ENCODE measurements at regions not wholly inside any gene's neighbourhood (a gene's known extent, or its start where the extent isn't known, plus 50 kb on each side); places are given as distances from the start of the nearest gene placed in this dataset.
"Not testable (repeated sequence)": the region's sequence is repeated elsewhere in the genome, so short reads cannot be mapped to it uniquely, and the experiment has no call there.

DNA sequence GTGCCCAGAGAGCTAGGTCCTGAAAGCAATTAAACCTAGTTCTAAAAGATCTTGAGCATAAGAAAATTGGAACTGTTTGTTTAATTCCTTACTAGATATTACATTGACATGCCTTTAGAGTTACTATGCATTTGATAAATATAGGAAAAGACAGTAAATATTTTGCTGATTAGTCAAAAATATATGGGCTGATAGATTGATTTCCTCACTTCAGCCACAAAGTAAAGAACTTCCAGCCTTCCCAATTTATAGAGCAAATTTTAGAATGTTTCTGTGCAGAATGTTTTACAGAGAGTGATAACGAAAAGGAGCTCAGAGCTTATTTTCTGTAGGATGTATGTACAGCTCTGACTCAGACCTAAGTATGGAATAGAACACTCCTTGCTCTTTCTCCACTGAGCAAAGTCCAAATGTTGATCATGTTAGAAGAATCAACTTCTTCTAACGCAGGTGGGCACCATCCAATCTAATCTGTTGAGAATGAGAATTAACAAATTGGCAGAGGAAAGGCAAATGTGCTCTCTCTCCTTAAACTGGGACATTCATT is 72.9 kb upstream of the PAM start:
- H3K4me3 ChIP-seq (ENCODE audit: low read length): no peak overlapping the region
- H3K9me2 ChIP-seq (ENCODE audit: insufficient read depth, low read length): no peaks in the 10 kb centered on the region
- no peaks in the 10 kb centered on the region for H3F3A ChIP-seq (ENCODE audit: insufficient read depth, low read length, poor library complexity, severe bottlenecking)
- H3K4me2 ChIP-seq (ENCODE audit: low read length): no peak overlapping the region
- TF ChIP-seq RAD21 (conservative IDR thresholded peaks at IDR 0.05) (no peak), MXI1 (conservative IDR thresholded peaks at IDR 0.05; ENCODE audit: poor library complexity, severe bottlenecking) (no peak), EZH2 (IDR thresholded peaks at IDR 0.05; ENCODE audit: borderline replicate concordance, insufficient read depth, low read length, poor library complexity, severe bottlenecking) (no peak)
- H3K79me2 ChIP-seq (replicated peaks; ENCODE audit: insufficient read depth, low read length): no peaks in the 10 kb centered on the region
- no peak overlapping the region for H3K9ac ChIP-seq (ENCODE audit: low read length)
- no peak overlapping the region for H2AFZ ChIP-seq (ENCODE audit: low read depth, low read length)
- no peaks in the 10 kb centered on the region for H3K9me3 ChIP-seq (ENCODE audit: low read length)
- H3K36me3 ChIP-seq (ENCODE audit: insufficient read depth, low read length): no peaks in the 10 kb centered on the region
- peak overlapping the region; percentile 19 for H3K27ac ChIP-seq (ENCODE audit: low read length)
- H4K20me1 ChIP-seq (ENCODE audit: insufficient read depth): no peaks in the 10 kb centered on the region
- no peaks in the 10 kb centered on the region for H3K27me3 ChIP-seq (ENCODE audit: insufficient read depth, low read depth, low read length)

DNA sequence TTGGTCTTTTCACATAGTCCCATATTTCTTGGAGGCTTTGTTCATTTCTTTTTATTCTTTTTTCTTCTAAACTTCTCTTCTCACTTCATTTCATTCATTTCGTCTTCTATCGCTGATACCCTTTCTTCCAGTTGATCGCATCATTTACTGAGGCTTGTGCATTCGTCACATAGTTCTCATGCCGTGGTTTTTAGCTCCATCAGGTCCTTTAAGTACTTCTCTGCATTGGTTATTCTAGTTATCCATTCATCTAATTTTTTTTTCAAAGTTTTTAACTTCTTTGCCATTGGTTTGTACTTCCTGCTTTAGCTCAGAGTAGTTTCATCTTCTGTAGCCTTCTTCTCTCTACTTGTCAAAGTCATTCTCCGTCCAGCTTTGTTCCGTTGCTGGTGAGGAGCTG is 67.0 kb upstream of the PAM start:
- not testable (repeated sequence) for H3K4me2 ChIP-seq (ENCODE audit: low read length); H3K79me2 ChIP-seq (replicated peaks; ENCODE audit: insufficient read depth, low read length); H3K27ac ChIP-seq (ENCODE audit: low read length); H2AFZ ChIP-seq (ENCODE audit: low read depth, low read length); H3K9me3 ChIP-seq (ENCODE audit: low read length); H4K20me1 ChIP-seq (ENCODE audit: insufficient read depth); H3K4me3 ChIP-seq (ENCODE audit: low read length); H3K36me3 ChIP-seq (ENCODE audit: insufficient read depth, low read length); H3F3A ChIP-seq (ENCODE audit: insufficient read depth, low read length, poor library complexity, severe bottlenecking); H3K9ac ChIP-seq (ENCODE audit: low read length); H3K27me3 ChIP-seq (ENCODE audit: insufficient read depth, low read depth, low read length); H3K9me2 ChIP-seq (ENCODE audit: insufficient read depth, low read length)

DNA sequence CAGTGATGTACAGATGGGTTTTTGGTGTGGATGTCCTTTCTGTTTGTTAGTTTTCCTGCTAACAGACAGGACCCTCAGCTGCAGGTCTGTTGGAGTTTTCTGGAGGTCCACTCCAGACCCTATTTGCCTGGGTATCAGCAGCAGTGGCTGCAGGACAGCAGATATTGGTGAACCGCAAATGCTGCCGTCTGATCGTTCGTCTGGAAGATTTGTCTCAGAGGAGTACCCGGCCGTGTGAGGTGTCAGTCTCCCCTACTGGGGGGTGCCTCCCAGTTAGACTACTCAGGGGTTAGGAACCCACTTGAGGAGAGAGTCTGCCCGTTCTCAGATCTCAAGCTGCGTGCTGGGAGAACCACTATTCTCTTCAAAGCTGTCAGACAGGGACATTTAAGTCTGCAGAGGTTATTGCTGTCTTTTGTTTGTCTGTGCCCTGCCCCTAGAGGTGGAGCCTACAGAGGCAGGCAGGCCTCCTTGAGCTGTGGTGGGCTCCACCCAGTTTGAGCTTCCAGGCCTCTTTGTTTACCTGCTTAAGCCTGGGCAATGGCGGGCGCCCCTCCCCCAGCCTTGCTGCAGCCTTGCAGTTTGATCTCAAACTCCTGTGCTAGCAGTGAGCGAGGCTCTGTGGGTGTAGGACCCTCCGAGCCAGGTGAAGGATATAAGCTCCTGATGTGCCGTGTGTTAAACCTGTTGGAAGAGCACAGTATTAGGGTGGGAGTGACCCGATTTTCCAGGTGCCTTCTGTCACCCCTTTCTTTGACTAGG is 66.3 kb upstream of the PAM start:
- not testable (repeated sequence) for H3K4me3 ChIP-seq (ENCODE audit: low read length); H4K20me1 ChIP-seq (ENCODE audit: insufficient read depth)

DNA sequence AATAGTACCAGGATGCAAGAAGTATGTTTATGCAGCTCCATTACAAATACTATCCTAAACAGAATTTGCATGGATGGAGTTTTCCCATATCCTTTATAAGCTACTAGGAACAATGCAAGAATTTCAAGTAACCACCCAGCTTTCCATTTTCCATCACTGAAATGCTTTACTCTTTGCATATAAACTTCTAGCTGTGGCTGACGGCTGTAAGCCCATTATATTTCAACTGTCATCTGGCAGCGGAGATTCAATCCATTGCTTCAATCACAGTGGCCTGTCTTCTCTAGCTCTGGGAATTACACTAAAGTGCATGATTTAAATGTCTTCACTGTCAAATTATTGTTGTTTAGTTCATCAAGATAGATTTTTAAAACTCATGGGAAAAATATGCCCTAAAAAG is 64.2 kb upstream of the PAM start:
- Histone ChIP-seq H3F3A (ENCODE audit: insufficient read depth, low read length, poor library complexity, severe bottlenecking) (no peaks in the 10 kb centered on the region), H3K9me2 (ENCODE audit: insufficient read depth, low read length) (no peaks in the 10 kb centered on the region), H3K9ac (ENCODE audit: low read length) (no peak overlapping the region), H3K27me3 (ENCODE audit: insufficient read depth, low read depth, low read length) (no peaks in the 10 kb centered on the region), H3K4me2 (ENCODE audit: low read length) (no peak overlapping the region), H3K79me2 (replicated peaks; ENCODE audit: insufficient read depth, low read length) (no peaks in the 10 kb centered on the region), H3K9me3 (ENCODE audit: low read length) (no peaks in the 10 kb centered on the region), H3K27ac (ENCODE audit: low read length) (peak overlapping the region; percentile 48), H4K20me1 (ENCODE audit: insufficient read depth) (no peaks in the 10 kb centered on the region), H3K36me3 (ENCODE audit: insufficient read depth, low read length) (no peaks in the 10 kb centered on the region), H2AFZ (ENCODE audit: low read depth, low read length) (no peak overlapping the region), H3K4me3 (ENCODE audit: low read length) (no peak overlapping the region)
- no peak for TF ChIP-seq TAF1 (IDR thresholded peaks at IDR 0.05; ENCODE audit: low read depth)
- TF ChIP-seq, protein P1, sequence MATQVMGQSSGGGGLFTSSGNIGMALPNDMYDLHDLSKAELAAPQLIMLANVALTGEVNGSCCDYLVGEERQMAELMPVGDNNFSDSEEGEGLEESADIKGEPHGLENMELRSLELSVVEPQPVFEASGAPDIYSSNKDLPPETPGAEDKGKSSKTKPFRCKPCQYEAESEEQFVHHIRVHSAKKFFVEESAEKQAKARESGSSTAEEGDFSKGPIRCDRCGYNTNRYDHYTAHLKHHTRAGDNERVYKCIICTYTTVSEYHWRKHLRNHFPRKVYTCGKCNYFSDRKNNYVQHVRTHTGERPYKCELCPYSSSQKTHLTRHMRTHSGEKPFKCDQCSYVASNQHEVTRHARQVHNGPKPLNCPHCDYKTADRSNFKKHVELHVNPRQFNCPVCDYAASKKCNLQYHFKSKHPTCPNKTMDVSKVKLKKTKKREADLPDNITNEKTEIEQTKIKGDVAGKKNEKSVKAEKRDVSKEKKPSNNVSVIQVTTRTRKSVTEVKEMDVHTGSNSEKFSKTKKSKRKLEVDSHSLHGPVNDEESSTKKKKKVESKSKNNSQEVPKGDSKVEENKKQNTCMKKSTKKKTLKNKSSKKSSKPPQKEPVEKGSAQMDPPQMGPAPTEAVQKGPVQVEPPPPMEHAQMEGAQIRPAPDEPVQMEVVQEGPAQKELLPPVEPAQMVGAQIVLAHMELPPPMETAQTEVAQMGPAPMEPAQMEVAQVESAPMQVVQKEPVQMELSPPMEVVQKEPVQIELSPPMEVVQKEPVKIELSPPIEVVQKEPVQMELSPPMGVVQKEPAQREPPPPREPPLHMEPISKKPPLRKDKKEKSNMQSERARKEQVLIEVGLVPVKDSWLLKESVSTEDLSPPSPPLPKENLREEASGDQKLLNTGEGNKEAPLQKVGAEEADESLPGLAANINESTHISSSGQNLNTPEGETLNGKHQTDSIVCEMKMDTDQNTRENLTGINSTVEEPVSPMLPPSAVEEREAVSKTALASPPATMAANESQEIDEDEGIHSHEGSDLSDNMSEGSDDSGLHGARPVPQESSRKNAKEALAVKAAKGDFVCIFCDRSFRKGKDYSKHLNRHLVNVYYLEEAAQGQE (IDR thresholded peaks at IDR 0.05; ENCODE audit: borderline replicate concordance): peak; percentile 71
- TF ChIP-seq EP300 (conservative IDR thresholded peaks at IDR 0.05; ENCODE audit: poor library complexity, severe bottlenecking): peak; percentile 91
- no peak for TF ChIP-seq MXI1 (conservative IDR thresholded peaks at IDR 0.05; ENCODE audit: poor library complexity, severe bottlenecking)
- no peak for TF ChIP-seq EZH2 (IDR thresholded peaks at IDR 0.05; ENCODE audit: borderline replicate concordance, insufficient read depth, low read length, poor library complexity, severe bottlenecking)
- TF ChIP-seq, protein P2, sequence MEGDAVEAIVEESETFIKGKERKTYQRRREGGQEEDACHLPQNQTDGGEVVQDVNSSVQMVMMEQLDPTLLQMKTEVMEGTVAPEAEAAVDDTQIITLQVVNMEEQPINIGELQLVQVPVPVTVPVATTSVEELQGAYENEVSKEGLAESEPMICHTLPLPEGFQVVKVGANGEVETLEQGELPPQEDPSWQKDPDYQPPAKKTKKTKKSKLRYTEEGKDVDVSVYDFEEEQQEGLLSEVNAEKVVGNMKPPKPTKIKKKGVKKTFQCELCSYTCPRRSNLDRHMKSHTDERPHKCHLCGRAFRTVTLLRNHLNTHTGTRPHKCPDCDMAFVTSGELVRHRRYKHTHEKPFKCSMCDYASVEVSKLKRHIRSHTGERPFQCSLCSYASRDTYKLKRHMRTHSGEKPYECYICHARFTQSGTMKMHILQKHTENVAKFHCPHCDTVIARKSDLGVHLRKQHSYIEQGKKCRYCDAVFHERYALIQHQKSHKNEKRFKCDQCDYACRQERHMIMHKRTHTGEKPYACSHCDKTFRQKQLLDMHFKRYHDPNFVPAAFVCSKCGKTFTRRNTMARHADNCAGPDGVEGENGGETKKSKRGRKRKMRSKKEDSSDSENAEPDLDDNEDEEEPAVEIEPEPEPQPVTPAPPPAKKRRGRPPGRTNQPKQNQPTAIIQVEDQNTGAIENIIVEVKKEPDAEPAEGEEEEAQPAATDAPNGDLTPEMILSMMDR (IDR thresholded peaks at IDR 0.05; ENCODE audit: poor library complexity, severe bottlenecking): no peak
- TF ChIP-seq POLR2AphosphoS5 (IDR thresholded peaks at IDR 0.05): peak; percentile 60
- TF ChIP-seq SMC3 (conservative IDR thresholded peaks at IDR 0.05; ENCODE audit: poor library complexity): no peak

More for the DNA sequence above, 66.3 kb upstream of the PAM start:
- not testable (repeated sequence) for H3K27ac ChIP-seq (ENCODE audit: low read length); H3K4me2 ChIP-seq (ENCODE audit: low read length); H2AFZ ChIP-seq (ENCODE audit: low read depth, low read length); H3K9ac ChIP-seq (ENCODE audit: low read length); H3K9me3 ChIP-seq (ENCODE audit: low read length); H3K9me2 ChIP-seq (ENCODE audit: insufficient read depth, low read length); H3K79me2 ChIP-seq (replicated peaks; ENCODE audit: insufficient read depth, low read length); H3K27me3 ChIP-seq (ENCODE audit: insufficient read depth, low read depth, low read length); H3F3A ChIP-seq (ENCODE audit: insufficient read depth, low read length, poor library complexity, severe bottlenecking); H3K36me3 ChIP-seq (ENCODE audit: insufficient read depth, low read length)
